Middle frontal gyrus (tissue), 1 donor: ENCODE measurements at regions not wholly inside any gene's neighbourhood (a gene's known extent, or its start where the extent isn't known, plus 50 kb on each side); places are given as distances from the start of the nearest gene placed in this dataset.
"Not testable (repeated sequence)": the region's sequence is repeated elsewhere in the genome, so short reads cannot be mapped to it uniquely, and the experiment has no call there.

Source experiments
- DNase-seq: peaks from one replicate; pipeline ENCODE4 v3.0.0-alpha.2; 2015; ENCODE audit warnings: low spot score; ENCODE audit errors: extremely low spot score

- no peak for DNase-seq
Measured at GRCh38 chr10:63843107-63843506, 321.9 kb downstream of the REEP3 start.

- DNase-seq = not testable (repeated sequence)
Measured at GRCh38 chr10:63848871-63849270, 327.7 kb downstream of the REEP3 start.

GRCh38 chr10:63862860-63863259, 341.7 kb downstream of the REEP3 start:
- no peak for DNase-seq

- DNase-seq = no peak
Measured at GRCh38 chr10:63865210-63865609, 344.0 kb downstream of the REEP3 start.

- peak; percentile 54 for DNase-seq
Measured at GRCh38 chr10:63866075-63866746, 345.0 kb downstream of the REEP3 start.

- DNase-seq = no peak
Measured at GRCh38 chr10:63866747-63867140, 345.5 kb downstream of the REEP3 start.

GRCh38 chr10:63878428-63878827, 357.2 kb downstream of the REEP3 start:
- no peak for DNase-seq

- no peak for DNase-seq
Measured at GRCh38 chr10:63883861-63884260, 362.7 kb downstream of the REEP3 start.

GRCh38 chr10:63884426-63884825, 363.2 kb downstream of the REEP3 start:
- DNase-seq = no peak

- no peak for DNase-seq
Measured at GRCh38 chr10:63885156-63885555, 364.0 kb downstream of the REEP3 start.

GRCh38 chr10:63886281-63887022, 365.3 kb downstream of the REEP3 start:
- DNase-seq = no peak

- no peak for DNase-seq
Measured at GRCh38 chr10:63887023-63887589, 365.9 kb downstream of the REEP3 start.

- DNase-seq = no peak
Measured at GRCh38 chr10:63887600-63888370, 366.6 kb downstream of the REEP3 start.

GRCh38 chr10:63889803-63890202, 368.6 kb downstream of the REEP3 start:
- DNase-seq = no peak

- DNase-seq = no peak
Measured at GRCh38 chr10:63896992-63897391, 375.8 kb downstream of the REEP3 start.

- DNase-seq = no peak
Measured at GRCh38 chr10:63899673-63900300, 378.6 kb downstream of the REEP3 start.

- no peak for DNase-seq
Measured at GRCh38 chr10:63901228-63901627, 380.0 kb downstream of the REEP3 start.

GRCh38 chr10:63901881-63902280, 380.7 kb downstream of the REEP3 start:
- no peak for DNase-seq

- no peak for DNase-seq
Measured at GRCh38 chr10:63910806-63911205, 389.6 kb downstream of the REEP3 start.

- DNase-seq = no peak
Measured at GRCh38 chr10:63915240-63915639, 394.0 kb downstream of the REEP3 start.

GRCh38 chr10:63917363-63917762, 396.2 kb downstream of the REEP3 start:
- no peak for DNase-seq
